ENCODE measurements at regions not wholly inside any gene's neighbourhood (a gene's known extent, or its start where the extent isn't known, plus 50 kb on each side); places are given as distances from the start of the nearest gene placed in this dataset.

- no peak for DNase-seq (ENCODE audit: low spot score)
Observed at GRCh38 chr21:40901691-40902090, 54.7 kb upstream of the DSCAM start.

- DNase-seq (ENCODE audit: low spot score): no peak
Observed at GRCh38 chr21:40902299-40902698, 55.3 kb upstream of the DSCAM start.

- DNase-seq (ENCODE audit: low spot score): no peak
Observed at GRCh38 chr21:40902993-40903392, 56.0 kb upstream of the DSCAM start.

- DNase-seq (ENCODE audit: low spot score): no peak
Observed at GRCh38 chr21:40905251-40905650, 58.3 kb upstream of the DSCAM start.

GRCh38 chr21:40912375-40912774 is 65.4 kb upstream of the DSCAM start:
- no peak for DNase-seq (ENCODE audit: low spot score)

- no peak for DNase-seq (ENCODE audit: low spot score)
Observed at GRCh38 chr21:40915114-40915513, 68.2 kb upstream of the DSCAM start.

- DNase-seq (ENCODE audit: low spot score): no peak
Observed at GRCh38 chr21:40923407-40923806, 76.4 kb upstream of the DSCAM start.

- DNase-seq (ENCODE audit: low spot score): no peak
Observed at GRCh38 chr21:40923901-40924300, 76.9 kb upstream of the DSCAM start.

- DNase-seq (ENCODE audit: low spot score): no peak
Observed at GRCh38 chr21:40924641-40925040, 77.7 kb upstream of the DSCAM start.

- no peak for DNase-seq (ENCODE audit: low spot score)
Observed at GRCh38 chr21:40926238-40926637, 79.3 kb upstream of the DSCAM start.

- DNase-seq (ENCODE audit: low spot score): no peak
Observed at GRCh38 chr21:40929833-40930232, 82.9 kb upstream of the DSCAM start.

GRCh38 chr21:40931197-40931596 is 84.2 kb upstream of the DSCAM start:
- DNase-seq (ENCODE audit: low spot score): no peak

GRCh38 chr21:40936178-40936577 is 89.2 kb upstream of the DSCAM start:
- no peak for DNase-seq (ENCODE audit: low spot score)

GRCh38 chr21:40936771-40937261 is 89.9 kb upstream of the DSCAM start:
- no peak for DNase-seq (ENCODE audit: low spot score)

GRCh38 chr21:40938078-40938477 is 91.1 kb upstream of the DSCAM start:
- DNase-seq (ENCODE audit: low spot score): no peak

GRCh38 chr21:40938611-40939010 is 91.7 kb upstream of the DSCAM start:
- DNase-seq (ENCODE audit: low spot score): no peak

- DNase-seq (ENCODE audit: low spot score): no peak
Observed at GRCh38 chr21:40947713-40948112, 100.8 kb upstream of the DSCAM start.

GRCh38 chr21:40950970-40951369 is 104.0 kb upstream of the DSCAM start:
- DNase-seq (ENCODE audit: low spot score): no peak

GRCh38 chr21:40952551-40953323 is 105.8 kb upstream of the DSCAM start:
- no peak for DNase-seq (ENCODE audit: low spot score)

- no peak for DNase-seq (ENCODE audit: low spot score)
Observed at GRCh38 chr21:40964691-40965090, 117.7 kb upstream of the DSCAM start.

GRCh38 chr21:40967771-40968170 is 120.8 kb upstream of the DSCAM start:
- no peak for DNase-seq (ENCODE audit: low spot score)

- DNase-seq (ENCODE audit: low spot score): no peak
Observed at GRCh38 chr21:40972151-40972550, 125.2 kb upstream of the DSCAM start.

GRCh38 chr21:40976198-40977109 is 129.5 kb upstream of the DSCAM start:
- no peak for DNase-seq (ENCODE audit: low spot score)

Data from AG08396 (cell line).